IMR-90 (cell line): ENCODE measurements at regions not wholly inside any gene's neighbourhood (a gene's known extent, or its start where the extent isn't known, plus 50 kb on each side); places are given as distances from the start of the nearest gene placed in this dataset.

Source experiments
- ATAC-seq: fragments of 200-7000 bp; cut with Tn5 transposase; 2 replicates; pipeline ENCODE4 v1.9.1; 2020; ENCODE audit warnings: low read depth, mild to moderate bottlenecking, moderate library complexity
- BruUV-seq: library from RNA; stranded (reverse); fragments of 400-500 nt; replicated peaks from 2 replicates; lab custom pipeline; 2021; lab: Mats Ljungman, UMichigan
- CTCF ChIA-PET: fragments of 300-600 bp; formaldehyde crosslinking; extraction: SDS; loops from one replicate; lab custom pipeline; 2021; ENCODE audit warnings: antibody characterized with exemption; lab: Yijun Ruan, JAX
- POLR2A ChIA-PET: fragments of 300-600 bp; sonication (Branson Sonifier 250); formaldehyde crosslinking; loops from one replicate; lab custom pipeline; 2022; ENCODE audit warnings: antibody characterized with exemption; ENCODE audit not compliant: unreplicated experiment; lab: Charles Lee
- DNase-seq: peaks from one replicate; pipeline ENCODE4 v3.0.0; 2013
- H2AFZ ChIP-seq: replicated peaks from 2 replicates; pipeline ENCODE3; 2013; ENCODE audit warnings: low read length, mild to moderate bottlenecking; ENCODE audit not compliant: poor library complexity
- H2AK5ac ChIP-seq: 2 replicates; pipeline ENCODE4 v1.6.1; 2013; ENCODE audit warnings: low read depth, low read length, inconsistent platforms
- H2AK9ac ChIP-seq: replicated peaks from 2 replicates; pipeline ENCODE3; 2013; ENCODE audit warnings: mild to moderate bottlenecking, low read depth, low read length, moderate library complexity; ENCODE audit not compliant: poor library complexity
- H2BK120ac ChIP-seq: 2 replicates; pipeline ENCODE4 v1.6.1; 2013; ENCODE audit warnings: low read depth, low read length, inconsistent platforms
- H2BK15ac ChIP-seq: 3 replicates; pipeline ENCODE4 v1.6.1; 2013; ENCODE audit warnings: low read depth, low read length, inconsistent platforms
- H2BK20ac ChIP-seq: 2 replicates; pipeline ENCODE4 v1.6.1; 2013; ENCODE audit warnings: low read depth, mild to moderate bottlenecking, inconsistent platforms, low read length, moderate library complexity
- H2BK5ac ChIP-seq: 2 replicates; pipeline ENCODE4 v1.6.1; 2013; ENCODE audit warnings: mild to moderate bottlenecking, low read depth, low read length, inconsistent platforms; ENCODE audit not compliant: poor library complexity, severe bottlenecking
- H3K14ac ChIP-seq: replicated peaks from 2 replicates; pipeline ENCODE4 v1.6.1; 2013; ENCODE audit warnings: low read depth, low read length, inconsistent platforms
- H3K18ac ChIP-seq: 2 replicates; pipeline ENCODE4 v1.6.1; 2013; ENCODE audit warnings: low read depth, low read length, control low read depth
- H3K23ac ChIP-seq: 2 replicates; pipeline ENCODE4 v1.6.1; 2013; ENCODE audit warnings: low read depth, low read length, inconsistent platforms
- H3K27ac ChIP-seq: 2 replicates; pipeline ENCODE4 v1.5.1; 2013; ENCODE audit warnings: mild to moderate bottlenecking, control low read depth, low read length; ENCODE audit not compliant: insufficient read depth
- H3K27me3 ChIP-seq: 2 replicates; pipeline ENCODE4 v1.6.1; 2013; ENCODE audit warnings: low read length; ENCODE audit not compliant: control insufficient read depth, insufficient read depth
- H3K36me3 ChIP-seq: 2 replicates; pipeline ENCODE4 v1.6.1; 2013; ENCODE audit warnings: low read length, mixed read lengths; ENCODE audit not compliant: control insufficient read depth, insufficient read depth
- H3K4ac ChIP-seq: 2 replicates; pipeline ENCODE4 v1.6.1; 2013; ENCODE audit warnings: low read depth, low read length, inconsistent platforms
- H3K4me1 ChIP-seq: 2 replicates; pipeline ENCODE4 v1.6.1; 2013; ENCODE audit warnings: low read length, mixed read lengths; ENCODE audit not compliant: control insufficient read depth, insufficient read depth
- H3K4me2 ChIP-seq: 2 replicates; pipeline ENCODE4 v1.6.1; 2013; ENCODE audit warnings: low read depth, mild to moderate bottlenecking, control low read depth, low read length, moderate library complexity
- H3K4me3 ChIP-seq: 2 replicates; pipeline ENCODE4 v1.5.1; 2013; ENCODE audit warnings: low read depth, mild to moderate bottlenecking, control low read depth, low read length, moderate library complexity; ENCODE audit not compliant: insufficient read depth
- H3K56ac ChIP-seq: 2 replicates; pipeline ENCODE4 v1.6.1; 2013; ENCODE audit warnings: low read length, inconsistent platforms; ENCODE audit not compliant: insufficient read depth; ENCODE audit errors: extremely low read depth
- H3K79me1 ChIP-seq, 2 experiments: 2 replicates each; pipeline ENCODE4 v1.6.1; 2013; ENCODE audit warnings: low read length in 2 of 2, inconsistent platforms in 1 of 2, low read depth in 1 of 2
- H3K9ac ChIP-seq: 2 replicates; pipeline ENCODE4 v1.6.1; 2013; ENCODE audit warnings: low read depth, low read length, control low read depth
- H3K9me1 ChIP-seq: 2 replicates; pipeline ENCODE4 v1.6.1; 2013; ENCODE audit warnings: low read length, inconsistent platforms; ENCODE audit not compliant: insufficient read depth
- H3K9me3 ChIP-seq: 2 replicates; pipeline ENCODE4 v1.6.1; 2013; ENCODE audit warnings: low read length; ENCODE audit not compliant: control insufficient read depth, insufficient read depth
- H4K20me1 ChIP-seq: 2 replicates; pipeline ENCODE4 v1.6.1; 2013; ENCODE audit warnings: low read length, inconsistent platforms; ENCODE audit not compliant: insufficient read depth
- H4K5ac ChIP-seq: 2 replicates; pipeline ENCODE4 v1.6.1; 2013; ENCODE audit warnings: mild to moderate bottlenecking, low read depth, low read length, control low read depth
- H4K8ac ChIP-seq, 2 experiments: 2 replicates each; pipeline ENCODE4 v1.6.1; 2013; ENCODE audit warnings: low read depth in 2 of 2, low read length in 2 of 2, control low read depth in 1 of 2, inconsistent platforms in 1 of 2
- H4K91ac ChIP-seq: 2 replicates; pipeline ENCODE4 v1.6.1; 2013; ENCODE audit warnings: low read depth, low read length, inconsistent platforms; ENCODE audit not compliant: insufficient read depth
- CEBPB ChIP-seq: IDR thresholded peaks from 2 replicates; pipeline ENCODE4 v1.6.1; 2012; ENCODE audit warnings: low read depth, low read length, improper control_type of control experiment
- CHD1 ChIP-seq: IDR thresholded peaks from 2 replicates; pipeline ENCODE4 v1.6.1; 2012; ENCODE audit warnings: low read depth, low read length, improper control_type of control experiment
- FOS ChIP-seq: fragments of 150-350 bp; IDR thresholded peaks from 2 replicates; pipeline ENCODE4 v1.6.1; 2016; ENCODE audit warnings: low read depth, low read length
- MAFK ChIP-seq: IDR thresholded peaks from 2 replicates; pipeline ENCODE4 v1.6.1; 2012; ENCODE audit warnings: low read depth, low read length, improper control_type of control experiment
- MAZ ChIP-seq: IDR thresholded peaks from 2 replicates; pipeline ENCODE4 v1.6.1; 2012; ENCODE audit warnings: low read depth, mild to moderate bottlenecking, low read length, improper control_type of control experiment, moderate library complexity, borderline replicate concordance
- MXI1 ChIP-seq: IDR thresholded peaks from 2 replicates; pipeline ENCODE4 v1.6.1; 2012; ENCODE audit warnings: low read depth, mild to moderate bottlenecking, low read length, moderate library complexity, borderline replicate concordance
- NFE2L2 ChIP-seq: fragments of 150-350 bp; IDR thresholded peaks from 2 replicates; pipeline ENCODE4 v1.6.1; 2016; ENCODE audit warnings: low read depth, mild to moderate bottlenecking, low read length
- POLR2A ChIP-seq: IDR thresholded peaks from 2 replicates; pipeline ENCODE4 v1.6.1; 2012; ENCODE audit warnings: mild to moderate bottlenecking, low read depth, low read length
- RAD21 ChIP-seq: IDR thresholded peaks from 2 replicates; pipeline ENCODE4 v1.6.1; 2012; ENCODE audit warnings: low read length, improper control_type of control experiment
- RCOR1 ChIP-seq: IDR thresholded peaks from 2 replicates; pipeline ENCODE4 v1.6.1; 2012; ENCODE audit warnings: mild to moderate bottlenecking, low read length, improper control_type of control experiment; ENCODE audit not compliant: insufficient replicate concordance
- RFX5 ChIP-seq: IDR thresholded peaks from 2 replicates; pipeline ENCODE4 v1.8.0; 2012; ENCODE audit warnings: low read depth, mild to moderate bottlenecking, low read length, moderate library complexity
- SMC3 ChIP-seq: fragments of 150-350 bp; IDR thresholded peaks from 2 replicates; pipeline ENCODE4 v1.6.1; 2016; ENCODE audit warnings: low read depth, mild to moderate bottlenecking, antibody characterized with exemption, low read length, moderate library complexity
- WGBS, 2 experiments: methylation state at CpG; one replicate each; pipeline versions ENCODE4 v1.1.5 to v1.1.7; 2013; ENCODE audit warnings: missing lambda C conversion rate in 2 of 2; ENCODE audit not compliant: insufficient read length in 1 of 2; ENCODE audit errors: extremely low coverage in 2 of 2; 5-methylcytosine and 5-hydroxymethylcytosine counted together
- dilution Hi-C: fragments of 300-500 bp; cut with HindIII; formaldehyde crosslinking; loops from one replicate; pipeline ENCODE4 v1.14.3; 2018; ENCODE audit warnings: low sequenced_read_pairs; ENCODE audit not compliant: unreplicated experiment
- in situ Hi-C: fragments of 300-500 bp; cut with MboI; formaldehyde crosslinking; loops from 3 replicates; pipeline ENCODE4 v1.14.3; 2019; ENCODE audit warnings: low sequenced_read_pairs, inconsistent platforms, mixed read lengths
- intact Hi-C: fragments of 100-400 bp; cut with micrococcal nuclease; formaldehyde crosslinking; loops from 2 replicates; pipeline ENCODE4 v1.10.0; 2022
- TF ChIP-seq, protein P1 (sequence below): conservative IDR thresholded peaks from 2 replicates; pipeline ENCODE4 v1.5.1; 2012; ENCODE audit warnings: mild to moderate bottlenecking, low read depth, low read length, improper control_type of control experiment
- TF ChIP-seq, protein P2 (sequence below): fragments of 150-350 bp; IDR thresholded peaks from 2 replicates; pipeline ENCODE4 v1.6.1; 2017; ENCODE audit warnings: mild to moderate bottlenecking, antibody characterized with exemption, low read length, low read depth

DNA sequence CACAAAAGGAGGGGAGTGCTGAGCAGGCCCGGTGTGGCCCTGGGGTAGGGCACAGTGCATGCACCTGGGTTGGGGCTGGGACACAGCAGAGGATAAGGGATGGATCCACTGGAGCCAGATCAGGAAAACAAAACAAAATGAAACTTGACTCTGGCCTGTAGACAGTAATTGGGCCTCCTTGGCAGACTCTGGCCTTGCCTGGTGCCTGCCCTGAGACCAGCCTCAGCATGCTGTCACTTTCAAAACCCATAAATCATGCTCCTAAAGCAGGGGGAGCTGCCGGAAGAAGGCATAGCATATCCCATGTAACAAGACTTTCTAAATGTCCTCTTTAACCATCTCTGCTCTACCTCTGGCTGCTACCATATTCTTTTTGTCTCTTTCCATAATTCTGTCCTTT, 61.1 kb upstream of the IGFBP5 start:
- no peak overlapping the region for H3K23ac ChIP-seq
- intact Hi-C loops (no loop called here), dilution Hi-C loops (no loop called here), in situ Hi-C loops (no loop called here)
- H2AFZ ChIP-seq, result no peak overlapping the region
- ChIA-PET POLR2A (no interaction called here), CTCF (no interaction called here)
- no peaks in the 10 kb centered on the region for H3K36me3 ChIP-seq
- H4K20me1 ChIP-seq, result no peaks in the 10 kb centered on the region
- no peak overlapping the region for H2BK20ac ChIP-seq
- ATAC-seq (no peak), DNase-seq (no peak)
- H3K4ac ChIP-seq, result no peak overlapping the region
- H3K9me3 ChIP-seq, result no peaks in the 10 kb centered on the region
- H4K8ac ChIP-seq, result no peak overlapping the region
- 100% methylated on average over 1 of the region's 2 CpGs; no CpG with 5 or more reads in 1 of the 2 experiments for WGBS, 2 experiments
- H4K5ac ChIP-seq, result no peak overlapping the region
- no peak overlapping the region for H4K91ac ChIP-seq
- H3K4me2 ChIP-seq, result no peak overlapping the region
- no peak overlapping the region for H2BK5ac ChIP-seq
- H2BK120ac ChIP-seq, result no peak overlapping the region
- BruUV-seq, result no TSS peak
- H3K56ac ChIP-seq, result no peak overlapping the region
- no peak overlapping the region for H2AK9ac ChIP-seq
- H3K9me1 ChIP-seq, result no peaks in the 10 kb centered on the region
- no peak overlapping the region for H3K18ac ChIP-seq
- no peak overlapping the region for H3K14ac ChIP-seq
- H3K27ac ChIP-seq, result no peak overlapping the region
- H3K9ac ChIP-seq, result no peak overlapping the region
- H2AK5ac ChIP-seq, result peak overlapping the region; percentile 11; the same call in 1 of the 2 replicates
- no peak overlapping the region for H2BK15ac ChIP-seq
- no peak overlapping the region for H3K4me3 ChIP-seq
- peaks cover 2% of the 10 kb centered on the region; the same call in 1 of the 2 replicates for H3K4me1 ChIP-seq
- TF ChIP-seq RCOR1 (no peak), RFX5 (no peak), CHD1 (no peak), MXI1 (no peak), POLR2A (no peak), RAD21 (no peak), NFE2L2 (no peak), SMC3 (no peak), FOS (no peak), MAZ (no peak), MAFK (no peak), CEBPB (no peak)
- TF ChIP-seq, protein P1, sequence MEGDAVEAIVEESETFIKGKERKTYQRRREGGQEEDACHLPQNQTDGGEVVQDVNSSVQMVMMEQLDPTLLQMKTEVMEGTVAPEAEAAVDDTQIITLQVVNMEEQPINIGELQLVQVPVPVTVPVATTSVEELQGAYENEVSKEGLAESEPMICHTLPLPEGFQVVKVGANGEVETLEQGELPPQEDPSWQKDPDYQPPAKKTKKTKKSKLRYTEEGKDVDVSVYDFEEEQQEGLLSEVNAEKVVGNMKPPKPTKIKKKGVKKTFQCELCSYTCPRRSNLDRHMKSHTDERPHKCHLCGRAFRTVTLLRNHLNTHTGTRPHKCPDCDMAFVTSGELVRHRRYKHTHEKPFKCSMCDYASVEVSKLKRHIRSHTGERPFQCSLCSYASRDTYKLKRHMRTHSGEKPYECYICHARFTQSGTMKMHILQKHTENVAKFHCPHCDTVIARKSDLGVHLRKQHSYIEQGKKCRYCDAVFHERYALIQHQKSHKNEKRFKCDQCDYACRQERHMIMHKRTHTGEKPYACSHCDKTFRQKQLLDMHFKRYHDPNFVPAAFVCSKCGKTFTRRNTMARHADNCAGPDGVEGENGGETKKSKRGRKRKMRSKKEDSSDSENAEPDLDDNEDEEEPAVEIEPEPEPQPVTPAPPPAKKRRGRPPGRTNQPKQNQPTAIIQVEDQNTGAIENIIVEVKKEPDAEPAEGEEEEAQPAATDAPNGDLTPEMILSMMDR, result no peak
- TF ChIP-seq, protein P2, sequence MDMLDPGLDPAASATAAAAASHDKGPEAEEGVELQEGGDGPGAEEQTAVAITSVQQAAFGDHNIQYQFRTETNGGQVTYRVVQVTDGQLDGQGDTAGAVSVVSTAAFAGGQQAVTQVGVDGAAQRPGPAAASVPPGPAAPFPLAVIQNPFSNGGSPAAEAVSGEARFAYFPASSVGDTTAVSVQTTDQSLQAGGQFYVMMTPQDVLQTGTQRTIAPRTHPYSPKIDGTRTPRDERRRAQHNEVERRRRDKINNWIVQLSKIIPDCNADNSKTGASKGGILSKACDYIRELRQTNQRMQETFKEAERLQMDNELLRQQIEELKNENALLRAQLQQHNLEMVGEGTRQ, result no peak
- no peaks in the 10 kb centered on the region for H3K79me1 ChIP-seq
- peaks cover 25% of the 10 kb centered on the region for H3K27me3 ChIP-seq
